HCT116 (cell line): ENCODE measurements at regions not wholly inside any gene's neighbourhood (a gene's known extent, or its start where the extent isn't known, plus 50 kb on each side); places are given as distances from the start of the nearest gene placed in this dataset.

ENCODE experiments used
- ATAC-seq: fragments of 200-7000 bp; cut with Tn5 transposase; 2 replicates; pipeline ENCODE4 v1.9.1; 2020; ENCODE audit warnings: mild to moderate bottlenecking, moderate library complexity
- BruUV-seq: library from RNA; stranded (reverse); fragments of 400-500 nt; replicated peaks from 2 replicates; lab custom pipeline; 2021; lab: Mats Ljungman, UMichigan
- CTCF ChIA-PET: fragments of 300-600 bp; sonication (Branson Sonifier 250); formaldehyde crosslinking; loops from one replicate; lab custom pipeline; 2021; ENCODE audit warnings: antibody characterized with exemption; lab: Charles Lee
- POLR2A ChIA-PET: fragments of 300-600, 350-600 bp; sonication (Branson Sonifier 250); formaldehyde crosslinking; loops from one replicate; lab custom pipeline; 2021; ENCODE audit warnings: antibody characterized with exemption; lab: Charles Lee
- RAD21 ChIA-PET, 2 experiments: fragments of 300-600 bp; sonication (Branson Sonifier 250); formaldehyde crosslinking; loops; one replicate each; lab custom pipeline; 2023; ENCODE audit warnings: low total read pairs in 2 of 2; ENCODE audit not compliant: uncharacterized antibody in 2 of 2, unreplicated experiment in 2 of 2, low non-redundant PET in 1 of 2; lab: Charles Lee
- DNase-seq: peaks from one replicate; pipeline ENCODE4 v3.0.0-alpha.2; 2010; ENCODE audit warnings: low read depth, low spot score
- H2AFZ ChIP-seq: fragments of 200-600 bp; shearing (Covaris generic), sonication (generic); 2 replicates; pipeline ENCODE4 v1.6.1; 2017; ENCODE audit warnings: low read depth, mixed run types, mixed read lengths, antibody characterized with exemption, low read length; ENCODE audit not compliant: poor library complexity, severe bottlenecking
- H3K27ac ChIP-seq: 2 replicates; pipeline ENCODE4 v1.5.1; 2012; ENCODE audit warnings: low read depth, low read length
- H3K27me3 ChIP-seq: fragments of 200-600 bp; sonication (generic); 2 replicates; pipeline ENCODE4 v1.6.1; 2016; ENCODE audit warnings: mixed run types, low read length, mixed read lengths; ENCODE audit not compliant: insufficient read depth
- H3K36me3 ChIP-seq, 2 experiments: fragments of 200-500 bp in 1 of 2; fragments of 200-600 bp in 1 of 2; sonication (Bioruptor generic) in 1 of 2; sonication (generic) in 1 of 2; 2 replicates each; pipeline versions ENCODE4 v1.5.1 to v1.6.1; 2014 to 2016; ENCODE audit warnings: low read length in 2 of 2, inconsistent platforms in 1 of 2, mixed read lengths in 1 of 2, mixed run types in 1 of 2; ENCODE audit not compliant: insufficient read depth in 2 of 2, control insufficient read depth in 1 of 2
- H3K4me1 ChIP-seq, 2 experiments: fragments of 200-600 bp in 1 of 2; sonication (generic) in 1 of 2; 2 replicates each; pipeline versions ENCODE4 v1.5.1 to v1.6.1; 2012 to 2017; ENCODE audit warnings: low read length in 2 of 2, inconsistent platforms in 1 of 2, mild to moderate bottlenecking in 1 of 2, mixed read lengths in 1 of 2, mixed run types in 1 of 2, moderate library complexity in 1 of 2; ENCODE audit not compliant: insufficient read depth in 2 of 2, control insufficient read depth in 1 of 2
- H3K4me2 ChIP-seq: fragments of 200-600 bp; sonication (generic); 2 replicates; pipeline ENCODE4 v1.6.1; 2017; ENCODE audit warnings: mixed run types, low read length, mixed read lengths
- H3K4me3 ChIP-seq, 2 experiments: fragments of 200-600 bp in 1 of 2; sonication (generic) in 1 of 2; replicated peaks in 1 of 2; 2 replicates each; pipeline ENCODE4 v1.5.1; 2011 to 2016; ENCODE audit warnings: low read length in 2 of 2, control low read depth in 1 of 2, low read depth in 1 of 2, mild to moderate bottlenecking in 1 of 2, mixed read lengths in 1 of 2, mixed run types in 1 of 2
- H3K79me2 ChIP-seq: fragments of 200-600 bp; sonication (generic); 2 replicates; pipeline ENCODE4 v1.6.1; 2017; ENCODE audit warnings: mild to moderate bottlenecking, mixed run types, low read length, moderate library complexity, mixed read lengths; ENCODE audit not compliant: insufficient read depth
- H3K9ac ChIP-seq: fragments of 200-600 bp; sonication (generic); 2 replicates; pipeline ENCODE4 v1.6.1; 2016; ENCODE audit warnings: low read length, mixed read lengths
- H3K9me2 ChIP-seq: fragments of 200-600 bp; sonication (generic), shearing (Covaris generic); 2 replicates; pipeline ENCODE4 v1.6.1; 2017; ENCODE audit warnings: mixed run types, mild to moderate bottlenecking, moderate library complexity; ENCODE audit not compliant: insufficient read depth
- H3K9me3 ChIP-seq, 2 experiments: fragments of 200-500 bp in 1 of 2; fragments of 200-600 bp in 1 of 2; sonication (Bioruptor generic) in 1 of 2; sonication (generic) in 1 of 2; 2 replicates each; pipeline ENCODE4 v1.6.1; 2014 to 2017; ENCODE audit warnings: low read length in 2 of 2, mixed read lengths in 2 of 2, inconsistent platforms in 1 of 2, low read depth in 1 of 2, mild to moderate bottlenecking in 1 of 2, mixed run types in 1 of 2, moderate library complexity in 1 of 2; ENCODE audit not compliant: control insufficient read depth in 1 of 2, insufficient read depth in 1 of 2
- H4K20me1 ChIP-seq: fragments of 200-600 bp; sonication (generic), shearing (Covaris generic); 2 replicates; pipeline ENCODE4 v1.6.1; 2017; ENCODE audit warnings: mixed run types, mild to moderate bottlenecking, moderate library complexity; ENCODE audit not compliant: insufficient read depth
- ATF3 ChIP-seq: IDR thresholded peaks from 2 replicates; pipeline ENCODE4 v1.6.1; 2012
- CBX3 ChIP-seq: IDR thresholded peaks from 2 replicates; pipeline ENCODE4 v1.6.1; 2012; ENCODE audit warnings: low read depth
- CEBPB ChIP-seq: IDR thresholded peaks from 2 replicates; pipeline ENCODE4 v1.6.1; 2012; ENCODE audit warnings: low read depth
- CTCF ChIP-seq, 3 experiments: fragments of 200-600 bp in 1 of 3; sonication (generic) in 1 of 3; IDR thresholded peaks in 2 of 3; conservative IDR thresholded peaks in 1 of 3; 2 replicates each; pipeline ENCODE4 v1.5.1; 2012 to 2017; ENCODE audit warnings: low read depth in 2 of 3, low read length in 2 of 3, antibody characterized with exemption in 1 of 3, borderline replicate concordance in 1 of 3, control low read depth in 1 of 3, mild to moderate bottlenecking in 1 of 3, mixed read lengths in 1 of 3, mixed run types in 1 of 3, moderate library complexity in 1 of 3; ENCODE audit not compliant: insufficient read depth in 1 of 3
- EGR1 ChIP-seq: IDR thresholded peaks from 2 replicates; pipeline ENCODE4 v1.6.1; 2012; ENCODE audit warnings: low read depth
- EZH2 ChIP-seq: fragments of 200-600 bp; sonication (generic); IDR thresholded peaks from 2 replicates; pipeline ENCODE4 v1.6.1; 2017; ENCODE audit warnings: antibody characterized with exemption, mixed run types
- EZH2phosphoT487 ChIP-seq: fragments of 200-600 bp; IDR thresholded peaks from 2 replicates; pipeline ENCODE4 v1.6.1; 2018; ENCODE audit warnings: antibody characterized with exemption, borderline replicate concordance
- FOSL1 ChIP-seq: IDR thresholded peaks from 2 replicates; pipeline ENCODE4 v1.6.1; 2012; ENCODE audit warnings: low read depth
- JUND ChIP-seq: IDR thresholded peaks from 2 replicates; pipeline ENCODE4 v1.6.1; 2012
- POLR2AphosphoS5 ChIP-seq: IDR thresholded peaks from 2 replicates; pipeline ENCODE4 v1.6.1; 2011; ENCODE audit warnings: mild to moderate bottlenecking, low read depth, low read length, moderate library complexity
- RAD21 ChIP-seq: IDR thresholded peaks from 2 replicates; pipeline ENCODE4 v1.6.1; 2012; ENCODE audit warnings: low read depth, mild to moderate bottlenecking
- REST ChIP-seq: IDR thresholded peaks from 2 replicates; pipeline ENCODE4 v1.6.1; 2012; ENCODE audit warnings: low read depth
- SIN3A ChIP-seq: IDR thresholded peaks from 2 replicates; pipeline ENCODE4 v1.6.1; 2012; ENCODE audit warnings: low read depth
- SP1 ChIP-seq: IDR thresholded peaks from 2 replicates; pipeline ENCODE4 v1.6.1; 2012; ENCODE audit warnings: low read depth
- SRF ChIP-seq: IDR thresholded peaks from 2 replicates; pipeline ENCODE4 v1.6.1; 2012; ENCODE audit warnings: low read depth
- YY1 ChIP-seq: IDR thresholded peaks from 2 replicates; pipeline ENCODE4 v1.6.1; 2011; ENCODE audit warnings: low read length, low read depth, moderate library complexity, mild to moderate bottlenecking; ENCODE audit not compliant: insufficient replicate concordance; ENCODE audit errors: extremely low read depth
- ZBTB33 ChIP-seq: IDR thresholded peaks from 2 replicates; pipeline ENCODE4 v1.6.1; 2011; ENCODE audit warnings: mild to moderate bottlenecking, low read length, moderate library complexity; ENCODE audit not compliant: insufficient replicate concordance; ENCODE audit errors: extremely low read depth
- ZFX ChIP-seq: fragments of 450-650 bp; IDR thresholded peaks from 2 replicates; pipeline ENCODE4 v1.6.1; 2017
- ZNF274 ChIP-seq: fragments of 200-500 bp; sonication (Bioruptor generic); IDR thresholded peaks from 2 replicates; pipeline ENCODE4 v1.6.1; 2014; ENCODE audit warnings: mild to moderate bottlenecking, low read depth, low read length, inconsistent platforms
- intact Hi-C: fragments of 100-400 bp; cut with micrococcal nuclease; formaldehyde crosslinking; loops from 2 replicates; pipeline ENCODE4 v1.10.0; 2022

GRCh38 chr10:59020502-59020901 is 155.9 kb upstream of the PHYHIPL start:
- H3K9ac ChIP-seq: no peak overlapping the region
- H3K4me1 ChIP-seq: no peaks in the 10 kb centered on the region
- no peaks in the 10 kb centered on the region; the same call in 1 of the 2 replicates for H3K9me2 ChIP-seq
- DNase-seq: no peak
- RAD21 ChIA-PET: no interaction called here
- H3K79me2 ChIP-seq: no peaks in the 10 kb centered on the region
- H2AFZ ChIP-seq: no peak overlapping the region
- BruUV-seq: no TSS peak
- intact Hi-C loops: no loop called here
- H3K27me3 ChIP-seq: no peaks in the 10 kb centered on the region
- TF ChIP-seq YY1 (no peak), CEBPB (no peak), CTCF (IDR thresholded peaks at IDR 0.05 in 2 of 3, conservative IDR thresholded peaks at IDR 0.05 in 1 of 3; ENCODE audit: borderline replicate concordance in 1 of 3, insufficient read depth in 1 of 3, low read depth in 2 of 3, low read length in 2 of 3) (no peak), EGR1 (no peak), EZH2 (no peak), SRF (no peak), ZFX (no peak), EZH2phosphoT487 (no peak), SP1 (no peak), ZBTB33 (no peak), RAD21 (no peak), REST (no peak), ZNF274 (no peak), SIN3A (no peak), JUND (no peak), CBX3 (no peak), ATF3 (no peak), FOSL1 (no peak), POLR2AphosphoS5 (no peak)
- TF ChIP-seq, all 23 proteins: peak for 0
- ChIA-PET POLR2A (no interaction called here), CTCF (no interaction called here)
- no peaks in the 10 kb centered on the region for H4K20me1 ChIP-seq
- no peak overlapping the region for H3K27ac ChIP-seq
- no peak for ATAC-seq
- no peak overlapping the region for H3K4me2 ChIP-seq
- no peaks in the 10 kb centered on the region for H3K36me3 ChIP-seq
- H3K4me3 ChIP-seq: no peak overlapping the region
- no peaks in the 10 kb centered on the region for H3K9me3 ChIP-seq
